IPS DF 6.9 (cell line): ENCODE measurements at regions not wholly inside any gene's neighbourhood (a gene's known extent, or its start where the extent isn't known, plus 50 kb on each side); places are given as distances from the start of the nearest gene placed in this dataset.

Experiments used
- DNase-seq: peaks from one replicate; pipeline ENCODE4 v3.0.0-alpha.2; 2013; ENCODE audit warnings: low read depth, low spot score
- H3K27ac ChIP-seq: one replicate; pipeline ENCODE4 v1.5.1; 2013; ENCODE audit warnings: low read length, control low read depth
- H3K27me3 ChIP-seq: 2 replicates; pipeline ENCODE4 v1.6.1; 2013; ENCODE audit warnings: mild to moderate bottlenecking, low read length; ENCODE audit not compliant: control insufficient read depth, insufficient read depth
- H3K36me3 ChIP-seq: 2 replicates; pipeline ENCODE4 v1.6.1; 2013; ENCODE audit warnings: low read length; ENCODE audit not compliant: control insufficient read depth, insufficient read depth
- H3K4me1 ChIP-seq: 2 replicates; pipeline ENCODE4 v1.6.1; 2013; ENCODE audit warnings: low read length; ENCODE audit not compliant: control insufficient read depth, insufficient read depth
- H3K4me3 ChIP-seq: 2 replicates; pipeline ENCODE4 v1.5.1; 2013; ENCODE audit warnings: mild to moderate bottlenecking, low read length
- H3K9me3 ChIP-seq: 2 replicates; pipeline ENCODE4 v1.6.1; 2013; ENCODE audit warnings: low read length, inconsistent platforms; ENCODE audit not compliant: control insufficient read depth, insufficient read depth
- WGBS: extraction: QIAGEN DNeasy Blood & Tissue Kit; methylation state at CpG from one replicate; pipeline ENCODE4 v1.1.7; 2013; ENCODE audit warnings: mixed read lengths, missing lambda C conversion rate; ENCODE audit not compliant: insufficient read length, insufficient coverage; 5-methylcytosine and 5-hydroxymethylcytosine counted together

- H3K36me3 ChIP-seq: no peaks in the 10 kb centered on the region
- no peaks in the 10 kb centered on the region for H3K4me1 ChIP-seq
- H3K9me3 ChIP-seq: no peaks in the 10 kb centered on the region
- no peak for DNase-seq
- H3K4me3 ChIP-seq: no peak overlapping the region
- H3K27me3 ChIP-seq: no peaks in the 10 kb centered on the region
- H3K27ac ChIP-seq: no peak overlapping the region
- 93% methylated on average over 5 of the region's 8 CpGs for WGBS
These were observed 450.7 kb downstream of the AACS start for GRCh38 chr12:125515887-125516286.

- Histone ChIP-seq H3K27ac (no peak overlapping the region), H3K27me3 (no peaks in the 10 kb centered on the region), H3K9me3 (no peaks in the 10 kb centered on the region), H3K36me3 (no peaks in the 10 kb centered on the region), H3K4me3 (no peak overlapping the region), H3K4me1 (no peaks in the 10 kb centered on the region)
- DNase-seq: peak; percentile 11
- no CpG with 5 or more reads among the region's 2 CpGs for WGBS
These were observed 452.8 kb downstream of the AACS start for GRCh38 chr12:125518074-125518473.

- Histone ChIP-seq H3K27me3 (no peaks in the 10 kb centered on the region), H3K4me3 (no peak overlapping the region), H3K36me3 (no peaks in the 10 kb centered on the region), H3K4me1 (no peaks in the 10 kb centered on the region), H3K27ac (no peak overlapping the region), H3K9me3 (no peaks in the 10 kb centered on the region)
- no CpG with 5 or more reads among the region's 15 CpGs for WGBS
- no peak for DNase-seq
These were observed 453.9 kb downstream of the AACS start for GRCh38 chr12:125519026-125519651.

- DNase-seq: no peak
- no peaks in the 10 kb centered on the region for H3K9me3 ChIP-seq
- no peaks in the 10 kb centered on the region for H3K36me3 ChIP-seq
- no CpG with 5 or more reads among the region's 5 CpGs for WGBS
- no peak overlapping the region for H3K27ac ChIP-seq
- H3K27me3 ChIP-seq: no peaks in the 10 kb centered on the region
- H3K4me1 ChIP-seq: no peaks in the 10 kb centered on the region
- no peak overlapping the region for H3K4me3 ChIP-seq
These were observed 460.6 kb downstream of the AACS start for GRCh38 chr12:125525879-125526278.

- no peaks in the 10 kb centered on the region for H3K9me3 ChIP-seq
- no peaks in the 10 kb centered on the region for H3K27me3 ChIP-seq
- H3K27ac ChIP-seq: no peak overlapping the region
- no peaks in the 10 kb centered on the region for H3K4me1 ChIP-seq
- WGBS: no CpG with 5 or more reads among the region's 5 CpGs
- no peaks in the 10 kb centered on the region for H3K36me3 ChIP-seq
- no peak for DNase-seq
- H3K4me3 ChIP-seq: no peak overlapping the region
These were observed 463.0 kb downstream of the AACS start for GRCh38 chr12:125528281-125528680.

- WGBS: no CpG with 5 or more reads among the region's 4 CpGs
- no peak overlapping the region for H3K4me3 ChIP-seq
- DNase-seq: no peak
- no peaks in the 10 kb centered on the region for H3K36me3 ChIP-seq
- no peaks in the 10 kb centered on the region for H3K4me1 ChIP-seq
- no peaks in the 10 kb centered on the region for H3K9me3 ChIP-seq
- H3K27me3 ChIP-seq: no peaks in the 10 kb centered on the region
- H3K27ac ChIP-seq: no peak overlapping the region
These were observed 465.0 kb downstream of the AACS start for GRCh38 chr12:125530201-125530600.

- H3K27ac ChIP-seq: no peak overlapping the region
- WGBS: no CpG with 5 or more reads among the region's 5 CpGs
- no peak for DNase-seq
- no peaks in the 10 kb centered on the region for H3K9me3 ChIP-seq
- H3K4me1 ChIP-seq: no peaks in the 10 kb centered on the region
- H3K27me3 ChIP-seq: no peaks in the 10 kb centered on the region
- H3K4me3 ChIP-seq: no peak overlapping the region
- no peaks in the 10 kb centered on the region for H3K36me3 ChIP-seq
These were observed 465.6 kb downstream of the AACS start for GRCh38 chr12:125530876-125531275.

- H3K27me3 ChIP-seq: no peaks in the 10 kb centered on the region
- no peak overlapping the region for H3K4me3 ChIP-seq
- no peaks in the 10 kb centered on the region for H3K36me3 ChIP-seq
- H3K9me3 ChIP-seq: no peaks in the 10 kb centered on the region
- H3K27ac ChIP-seq: no peak overlapping the region
- no peaks in the 10 kb centered on the region for H3K4me1 ChIP-seq
- DNase-seq: no peak
- WGBS: no CpG with 5 or more reads among the region's 7 CpGs
These were observed 466.3 kb downstream of the AACS start for GRCh38 chr12:125531574-125531973.

GRCh38 chr12:125533434-125534029, 468.3 kb downstream of the AACS start:
- no CpG with 5 or more reads among the region's 29 CpGs for WGBS
- H3K9me3 ChIP-seq: no peaks in the 10 kb centered on the region
- no peak overlapping the region for H3K4me3 ChIP-seq
- no peaks in the 10 kb centered on the region for H3K36me3 ChIP-seq
- no peak overlapping the region for H3K27ac ChIP-seq
- peak; percentile 22 for DNase-seq
- no peaks in the 10 kb centered on the region for H3K27me3 ChIP-seq
- no peaks in the 10 kb centered on the region for H3K4me1 ChIP-seq

GRCh38 chr12:125538401-125539199, 473.4 kb downstream of the AACS start:
- H3K36me3 ChIP-seq: no peaks in the 10 kb centered on the region
- WGBS: no CpG with 5 or more reads among the region's 11 CpGs
- no peak overlapping the region for H3K27ac ChIP-seq
- no peak for DNase-seq
- no peaks in the 10 kb centered on the region for H3K9me3 ChIP-seq
- no peak overlapping the region for H3K4me3 ChIP-seq
- no peaks in the 10 kb centered on the region for H3K4me1 ChIP-seq
- H3K27me3 ChIP-seq: no peaks in the 10 kb centered on the region
